B cell (primary cell): ENCODE measurements at regions not wholly inside any gene's neighbourhood (a gene's known extent, or its start where the extent isn't known, plus 50 kb on each side); places are given as distances from the start of the nearest gene placed in this dataset.

ENCODE experiments used
- CTCF ChIP-seq: fragments of 200-600 bp; IDR thresholded peaks from one replicate; pipeline ENCODE4 v1.8.0; 2022; ENCODE audit warnings: antibody characterized with exemption, mild to moderate bottlenecking
- EZH2 ChIP-seq: IDR thresholded peaks from 2 replicates; pipeline ENCODE4 v1.6.1; 2012; ENCODE audit warnings: borderline replicate concordance, low read depth, mild to moderate bottlenecking, moderate library complexity, low read length; ENCODE audit not compliant: insufficient read depth, poor library complexity, severe bottlenecking

GRCh38 chr3:104992676-104993075 lies 374.0 kb upstream of the ALCAM start:
- TF ChIP-seq CTCF, result no peak
- TF ChIP-seq EZH2, result no peak
